ENCODE measurements at regions not wholly inside any gene's neighbourhood (a gene's known extent, or its start where the extent isn't known, plus 50 kb on each side); places are given as distances from the start of the nearest gene placed in this dataset.

- no peak for DNase-seq (ENCODE audit: low read depth)
Measured at GRCh38 chr17:63382136-63382535, 64.0 kb downstream of the CYB561 start.
